Thoracic aorta (tissue), 2 donors: ENCODE measurements at regions not wholly inside any gene's neighbourhood (a gene's known extent, or its start where the extent isn't known, plus 50 kb on each side); places are given as distances from the start of the nearest gene placed in this dataset.

ENCODE experiments used
- ATAC-seq: fragments of 150-250 bp; one replicate; pipeline ENCODE4 v1.8.0; 2017; ENCODE audit warnings: low read depth; ENCODE audit not compliant: insufficient number of reproducible peaks, low FRiP score
- DNase-seq: peaks from one replicate; pipeline ENCODE4 v3.0.0-alpha.2; 2020; ENCODE audit warnings: low spot score
- H3K27ac ChIP-seq, 2 donors: fragments of 200-600 bp; sonication (generic); 1 replicate in 1 of 2; 2 replicates in 1 of 2; pipeline ENCODE4 v1.5.1; 2016; ENCODE audit warnings: mild to moderate bottlenecking in 2 of 2, moderate library complexity in 2 of 2
- H3K27me3 ChIP-seq: fragments of 200-600 bp; sonication (generic); replicated peaks from 2 replicates; pipeline ENCODE4 v1.6.0; 2016; ENCODE audit warnings: mild to moderate bottlenecking; ENCODE audit not compliant: insufficient read depth
- H3K36me3 ChIP-seq: fragments of 200-600 bp; sonication (generic); one replicate; pipeline ENCODE4 v1.5.1; 2016
- H3K4me1 ChIP-seq, 2 donors: fragments of 200-600 bp; sonication (generic); 1 replicate in 1 of 2; 2 replicates in 1 of 2; pipeline versions ENCODE4 v1.5.1 to v1.6.0; 2016; ENCODE audit warnings: low read depth in 2 of 2, mild to moderate bottlenecking in 1 of 2; ENCODE audit not compliant: control insufficient read depth in 1 of 2
- H3K4me3 ChIP-seq: fragments of 200-600 bp; sonication (generic); 2 replicates; pipeline ENCODE4 v1.5.1; 2016; ENCODE audit warnings: mild to moderate bottlenecking
- H3K9me3 ChIP-seq: fragments of 200-600 bp; sonication (generic); 2 replicates; pipeline ENCODE4 v1.5.1; 2016
- CTCF ChIP-seq: fragments of 200-600 bp; sonication (generic); IDR thresholded peaks from one replicate; pipeline ENCODE4 v1.5.1; 2019; ENCODE audit warnings: antibody characterized with exemption

DNA sequence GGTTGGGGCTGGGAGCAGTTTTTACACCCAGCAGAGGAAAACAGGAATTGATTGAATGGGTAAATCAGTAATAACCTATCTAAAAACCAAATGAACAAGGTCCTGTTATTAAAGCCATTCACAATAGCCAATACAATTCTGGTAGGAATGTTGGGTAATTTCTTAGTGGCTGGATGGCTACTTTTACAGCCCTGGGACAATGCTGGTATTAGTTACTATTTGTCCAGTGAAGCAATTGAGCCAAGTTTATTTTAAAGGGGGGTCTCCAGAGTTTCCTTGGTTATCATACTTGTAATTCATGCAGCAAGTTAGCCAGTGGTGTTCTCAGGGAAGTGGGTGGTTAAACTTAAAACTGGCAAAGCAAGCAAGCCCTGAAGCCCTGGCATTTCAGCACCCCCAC is 92.3 kb upstream of the STARD13 start:
- no peak for DNase-seq
- Histone ChIP-seq H3K4me3 (no peak overlapping the region), H3K27ac (no peak overlapping the region), H3K4me1 (no peaks in the 10 kb centered on the region), H3K36me3 (no peaks in the 10 kb centered on the region), H3K27me3 (no peaks in the 10 kb centered on the region), H3K9me3 (no peaks in the 10 kb centered on the region)
- TF ChIP-seq CTCF = no peak
- no peak for ATAC-seq

DNA sequence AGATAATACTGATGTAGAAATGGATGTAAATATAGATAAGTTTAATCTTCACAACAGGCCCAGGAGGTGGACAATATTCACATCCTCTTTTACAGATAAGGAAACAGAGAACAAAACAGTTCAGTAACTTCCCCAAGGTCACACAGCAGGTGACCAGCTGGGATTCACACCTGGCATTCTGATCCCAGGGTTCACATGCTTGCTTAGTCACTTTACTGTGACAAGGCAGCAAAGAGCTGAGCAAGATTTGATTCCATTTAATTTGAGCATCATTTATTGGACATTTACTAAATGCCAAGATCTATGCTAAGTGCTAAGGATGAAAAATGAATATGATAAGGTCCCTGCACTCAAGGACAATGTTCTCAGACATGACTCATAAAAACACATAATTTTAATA is 94.1 kb upstream of the STARD13 start:
- H3K36me3 ChIP-seq = no peaks in the 10 kb centered on the region
- no peak overlapping the region for H3K4me3 ChIP-seq
- DNase-seq = no peak
- TF ChIP-seq CTCF = no peak
- no peaks in the 10 kb centered on the region for H3K9me3 ChIP-seq
- no peaks in the 10 kb centered on the region for H3K27me3 ChIP-seq
- no peaks in the 10 kb centered on the region for H3K4me1 ChIP-seq
- H3K27ac ChIP-seq = no peak overlapping the region
- no peak for ATAC-seq

DNA sequence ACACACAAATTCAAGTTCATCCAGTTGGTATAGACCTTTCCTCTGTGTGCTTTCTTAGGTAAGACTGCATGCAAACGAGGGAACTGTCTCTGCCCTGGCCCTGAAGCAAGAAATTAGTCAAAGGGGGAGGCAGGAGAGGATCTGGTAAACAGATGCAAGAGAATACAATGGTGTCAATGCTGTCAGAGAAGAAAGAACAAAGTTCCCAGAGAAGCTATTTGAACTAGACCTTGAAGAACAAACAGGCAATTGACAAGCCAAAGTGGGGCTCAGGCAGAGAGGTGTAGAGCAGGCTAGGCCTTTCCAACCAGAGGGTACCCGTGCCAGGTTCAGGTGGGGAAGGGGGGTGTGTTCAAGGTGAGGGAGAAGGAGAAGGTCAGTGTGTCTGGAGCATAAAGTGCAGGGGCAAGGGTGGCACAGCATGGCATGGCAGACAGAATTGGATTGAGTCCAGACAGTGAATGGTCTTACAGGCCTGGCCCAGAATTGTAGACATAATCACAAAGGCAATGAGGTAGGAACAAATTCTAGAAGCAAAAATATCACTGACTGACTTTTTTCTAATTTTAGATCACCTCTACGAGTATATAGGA is 95.0 kb upstream of the STARD13 start:
- no peak for TF ChIP-seq CTCF
- DNase-seq (no peak), ATAC-seq (no peak)
- no peaks in the 10 kb centered on the region for H3K4me1 ChIP-seq
- H3K4me3 ChIP-seq = no peak overlapping the region
- H3K9me3 ChIP-seq = no peaks in the 10 kb centered on the region
- no peaks in the 10 kb centered on the region for H3K27me3 ChIP-seq
- no peaks in the 10 kb centered on the region for H3K36me3 ChIP-seq
- H3K27ac ChIP-seq = no peak overlapping the region

- DNase-seq (no peak), ATAC-seq (no peak)
- no peaks in the 10 kb centered on the region for H3K4me1 ChIP-seq
- TF ChIP-seq CTCF = no peak
- no peak overlapping the region for H3K27ac ChIP-seq
- H3K9me3 ChIP-seq = no peaks in the 10 kb centered on the region
- H3K27me3 ChIP-seq = no peaks in the 10 kb centered on the region
- no peak overlapping the region for H3K4me3 ChIP-seq
- H3K36me3 ChIP-seq = no peaks in the 10 kb centered on the region
Observed at GRCh38 chr13:33381180-33381579, 95.6 kb upstream of the STARD13 start.

DNA sequence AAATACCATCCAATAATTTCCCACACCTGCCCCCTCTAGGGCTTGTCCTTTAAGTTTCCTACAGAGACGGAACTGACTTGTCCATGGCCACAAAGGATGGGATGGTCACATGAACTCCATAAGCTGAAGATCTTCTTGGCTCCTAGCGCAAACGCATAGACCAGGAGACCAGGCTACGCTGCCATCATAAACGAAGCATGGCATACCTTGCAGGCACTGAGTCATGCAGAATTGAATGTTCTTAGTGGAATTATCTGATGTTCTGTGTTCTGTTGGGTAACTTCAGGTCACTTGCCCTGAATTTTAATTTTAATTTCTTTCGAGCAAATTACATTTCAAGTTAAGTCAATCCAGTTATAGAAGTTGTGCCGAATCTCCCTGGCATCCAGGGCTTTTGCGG is 96.4 kb upstream of the STARD13 start:
- Histone ChIP-seq H3K27me3 (no peaks in the 10 kb centered on the region), H3K4me3 (no peak overlapping the region), H3K27ac (no peak overlapping the region), H3K4me1 (no peaks in the 10 kb centered on the region), H3K36me3 (no peaks in the 10 kb centered on the region), H3K9me3 (no peaks in the 10 kb centered on the region)
- TF ChIP-seq CTCF = no peak
- ATAC-seq (no peak), DNase-seq (no peak)
